CD14-positive monocyte (primary cell): ENCODE measurements at regions not wholly inside any gene's neighbourhood (a gene's known extent, or its start where the extent isn't known, plus 50 kb on each side); places are given as distances from the start of the nearest gene placed in this dataset.
A peak's percentile ranks its signal among the peaks of the same experiment; 100 is the strongest.

ENCODE experiments used
- DNase-seq, 3 donors: peaks; one replicate each; pipeline ENCODE4 v3.0.0-alpha.2; 2011 to 2022
- H2AFZ ChIP-seq: 2 replicates; pipeline ENCODE4 v1.6.0; 2012; ENCODE audit warnings: mild to moderate bottlenecking, low read depth, low read length, inconsistent platforms; ENCODE audit not compliant: insufficient read depth, poor library complexity, severe bottlenecking
- H3K27ac ChIP-seq, 2 donors: 1 replicate in 1 of 2; 2 replicates in 1 of 2; pipeline ENCODE4 v1.5.1; 2012 to 2013; ENCODE audit warnings: low read length in 2 of 2, control low read depth in 1 of 2, inconsistent platforms in 1 of 2, low read depth in 1 of 2, mild to moderate bottlenecking in 1 of 2
- H3K27me3 ChIP-seq, 2 donors: one replicate each; pipeline versions ENCODE4 v1.6.0 to v1.6.1; 2011 to 2013; ENCODE audit warnings: low read length in 2 of 2; ENCODE audit not compliant: control insufficient read depth in 2 of 2, insufficient read depth in 2 of 2
- H3K36me3 ChIP-seq, 2 donors: replicated peaks in 1 of 2; 1 replicate in 1 of 2; 2 replicates in 1 of 2; pipeline versions ENCODE4 v1.5.1 to v1.6.1; 2012 to 2013; ENCODE audit warnings: low read length in 2 of 2, control low read depth in 1 of 2, inconsistent platforms in 1 of 2, mild to moderate bottlenecking in 1 of 2; ENCODE audit not compliant: insufficient read depth in 2 of 2, control insufficient read depth in 1 of 2
- H3K4me1 ChIP-seq, 2 donors: 1 replicate in 1 of 2; 2 replicates in 1 of 2; pipeline versions ENCODE4 v1.5.1 to v1.6.1; 2012 to 2013; ENCODE audit warnings: low read length in 2 of 2, control low read depth in 1 of 2, inconsistent platforms in 1 of 2, mild to moderate bottlenecking in 1 of 2, moderate library complexity in 1 of 2; ENCODE audit not compliant: insufficient read depth in 2 of 2, control insufficient read depth in 1 of 2
- H3K4me2 ChIP-seq: replicated peaks from 2 replicates; pipeline ENCODE3; 2012; ENCODE audit warnings: low read length, moderate library complexity, mild to moderate bottlenecking; ENCODE audit not compliant: poor library complexity, severe bottlenecking; ENCODE audit errors: extremely low read depth
- H3K4me3 ChIP-seq, 3 experiments: fragments of 200-600 bp in 1 of 3; sonication (generic) in 1 of 3; replicated peaks in 1 of 3; 1 replicate in 2 of 3; 2 replicates in 1 of 3; pipeline ENCODE4 v1.5.1; 2011 to 2013; ENCODE audit warnings: low read length in 3 of 3, mild to moderate bottlenecking in 3 of 3, control low read depth in 2 of 3, low read depth in 2 of 3, inconsistent platforms in 1 of 3, moderate library complexity in 1 of 3
- H3K79me2 ChIP-seq: 2 replicates; pipeline ENCODE4 v1.6.0; 2012; ENCODE audit warnings: mild to moderate bottlenecking, control low read depth, inconsistent platforms, low read length, moderate library complexity; ENCODE audit not compliant: insufficient read depth
- H3K9ac ChIP-seq: 2 replicates; pipeline ENCODE4 v1.6.0; 2017; ENCODE audit warnings: low read length, mild to moderate bottlenecking; ENCODE audit not compliant: insufficient read depth, poor library complexity, severe bottlenecking
- H3K9me3 ChIP-seq, 2 donors: replicated peaks in 1 of 2; 1 replicate in 1 of 2; 2 replicates in 1 of 2; pipeline versions ENCODE4 v1.5.1 to v1.6.1; 2012 to 2013; ENCODE audit warnings: low read length in 2 of 2, control low read depth in 1 of 2; ENCODE audit not compliant: control insufficient read depth in 1 of 2, insufficient read depth in 1 of 2
- H4K20me1 ChIP-seq: 2 replicates; pipeline ENCODE4 v1.6.0; 2012; ENCODE audit warnings: mild to moderate bottlenecking, low read length, control low read depth, moderate library complexity; ENCODE audit not compliant: insufficient read depth
- H3K27ac Mint-ChIP-seq, 7 donors: one replicate each; pipeline ENCODE4 v1.8.0; 2020; ENCODE audit warnings: mild to moderate bottlenecking in 7 of 7, mixed read lengths in 7 of 7, moderate library complexity in 6 of 7, inconsistent platforms in 2 of 7
- H3K27me3 Mint-ChIP-seq, 3 donors: one replicate each; pipeline ENCODE4 v1.8.0; 2021 to 2022; ENCODE audit warnings: low read depth in 3 of 3, mild to moderate bottlenecking in 3 of 3, mixed read lengths in 3 of 3, moderate library complexity in 3 of 3, inconsistent platforms in 1 of 3
- H3K36me3 Mint-ChIP-seq, 2 donors: one replicate each; pipeline ENCODE4 v1.8.0; 2020; ENCODE audit warnings: mixed read lengths in 2 of 2, inconsistent platforms in 1 of 2, mild to moderate bottlenecking in 1 of 2
- H3K4me1 Mint-ChIP-seq: one replicate; pipeline ENCODE4 v1.8.0; 2020; ENCODE audit warnings: mild to moderate bottlenecking, mixed read lengths
- H3K4me3 Mint-ChIP-seq, 2 donors: one replicate each; pipeline ENCODE4 v1.8.0; 2020; ENCODE audit warnings: mild to moderate bottlenecking in 2 of 2, mixed read lengths in 2 of 2, moderate library complexity in 1 of 2
- H3K9me3 Mint-ChIP-seq, 7 donors: one replicate each; pipeline ENCODE4 v1.8.0; 2020 to 2022; ENCODE audit warnings: mixed read lengths in 7 of 7, mild to moderate bottlenecking in 6 of 7, moderate library complexity in 6 of 7, inconsistent platforms in 2 of 7
- CTCF ChIP-seq: fragments of 200-600 bp; IDR thresholded peaks from one replicate; pipeline ENCODE4 v1.8.0; 2022; ENCODE audit warnings: antibody characterized with exemption, mild to moderate bottlenecking
- WGBS: methylation state at CpG from one replicate; pipeline ENCODE4 v1.1.5; 2013; ENCODE audit warnings: missing lambda C conversion rate; ENCODE audit not compliant: insufficient coverage; 5-methylcytosine and 5-hydroxymethylcytosine counted together
- intact Hi-C, 2 donors: fragments of 100-400 bp; cut with micrococcal nuclease; formaldehyde crosslinking; loops; one replicate each; pipeline versions ENCODE4 v1.15.0 to v1.15.1; 2023

GRCh38 chr11:22920939-22921565 lies 60.8 kb upstream of the CCDC179 start:
- H3K36me3 Mint-ChIP-seq = no peaks in the 10 kb centered on the region
- no peak overlapping the region for H3K9ac ChIP-seq
- H3K4me1 ChIP-seq = no peaks in the 10 kb centered on the region
- no peaks in the 10 kb centered on the region for H4K20me1 ChIP-seq
- no peak overlapping the region for H3K27ac Mint-ChIP-seq
- intact Hi-C loops = no loop called here
- no peaks in the 10 kb centered on the region for H3K36me3 ChIP-seq
- no peak overlapping the region for H3K27ac ChIP-seq
- H3K79me2 ChIP-seq = no peaks in the 10 kb centered on the region
- H3K27me3 ChIP-seq = no peaks in the 10 kb centered on the region
- H3K4me3 ChIP-seq = no peak overlapping the region
- no peak overlapping the region for H3K4me3 Mint-ChIP-seq
- no CpG with 5 or more reads among the region's 5 CpGs for WGBS
- H3K27me3 Mint-ChIP-seq = peaks cover 0 to 1% (median 0%) of the 10 kb centered on the region in 3 donors
- DNase-seq = no peak
- TF ChIP-seq CTCF = peak; percentile 25
- no peak overlapping the region for H3K4me2 ChIP-seq
- no peak overlapping the region for H2AFZ ChIP-seq
- no peaks in the 10 kb centered on the region for H3K9me3 Mint-ChIP-seq
- peaks cover 4% of the 10 kb centered on the region for H3K4me1 Mint-ChIP-seq
- H3K9me3 ChIP-seq = no peaks in the 10 kb centered on the region

- no peak for DNase-seq
- no peaks in the 10 kb centered on the region for H3K27me3 ChIP-seq
- WGBS = 100% methylated on average over 1 of the region's 1 CpG
- no peak overlapping the region for H3K27ac ChIP-seq
- no peak overlapping the region for H3K4me2 ChIP-seq
- H3K4me1 ChIP-seq = no peaks in the 10 kb centered on the region
- no peak overlapping the region for H3K4me3 ChIP-seq
- H3K27me3 Mint-ChIP-seq = peaks cover 0 to 1% (median 0%) of the 10 kb centered on the region in 3 donors
- no peaks in the 10 kb centered on the region for H4K20me1 ChIP-seq
- no peaks in the 10 kb centered on the region for H3K9me3 ChIP-seq
- no peak overlapping the region for H3K27ac Mint-ChIP-seq
- H3K36me3 ChIP-seq = no peaks in the 10 kb centered on the region
- H3K79me2 ChIP-seq = no peaks in the 10 kb centered on the region
- no peak for TF ChIP-seq CTCF
- intact Hi-C loops = no loop called here
- no peaks in the 10 kb centered on the region for H3K36me3 Mint-ChIP-seq
- peaks cover 4% of the 10 kb centered on the region for H3K4me1 Mint-ChIP-seq
- H3K4me3 Mint-ChIP-seq = no peak overlapping the region
- H3K9me3 Mint-ChIP-seq = no peaks in the 10 kb centered on the region
- no peak overlapping the region for H2AFZ ChIP-seq
- no peak overlapping the region for H3K9ac ChIP-seq
Measured at GRCh38 chr11:22922672-22923071, 62.4 kb upstream of the CCDC179 start.
